ENCODE measurements at regions not wholly inside any gene's neighbourhood (a gene's known extent, or its start where the extent isn't known, plus 50 kb on each side); places are given as distances from the start of the nearest gene placed in this dataset.

DNA sequence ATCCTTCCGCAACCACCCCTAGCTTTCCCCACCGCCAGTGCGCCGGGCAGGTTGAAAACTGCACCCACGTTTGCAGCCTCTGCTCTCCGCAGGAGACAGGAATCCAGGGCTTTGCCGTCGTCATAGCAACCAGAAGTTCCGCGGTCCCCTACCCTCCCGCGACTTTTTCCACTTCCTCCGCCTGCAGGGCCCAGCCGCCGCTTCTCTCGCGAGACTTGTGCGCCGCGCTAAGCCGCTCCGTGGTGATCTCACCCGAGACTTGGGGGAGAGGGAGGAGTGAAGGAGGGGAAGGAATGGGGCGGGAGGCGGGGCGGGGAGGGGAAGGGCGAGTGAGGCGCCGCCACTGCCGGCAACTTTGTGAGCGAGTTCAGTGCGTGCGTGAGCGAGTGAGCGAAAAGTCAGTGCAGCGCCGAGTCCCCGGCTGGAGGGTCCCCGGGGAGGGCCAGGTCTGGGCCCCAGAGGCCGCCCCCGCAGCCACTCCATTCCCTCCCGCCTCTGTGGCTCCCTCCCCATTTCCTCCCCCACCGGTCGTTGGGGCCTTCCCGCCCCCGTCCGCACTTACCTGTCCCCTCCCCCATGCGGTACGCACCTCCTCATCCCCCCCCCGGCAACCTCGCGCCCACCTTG lies 413.0 kb downstream of the PCNX1 start, which contains the start of gene SIPA1L1:
Gene SIPA1L1, plus strand, starts transcription at position 370 of the 627 bp plus-strand sequence.
- Histone ChIP-seq H2AFZ (ENCODE audit: low read depth, low read length) (peak within 1 kb of the TSS; percentile 42), H4K20me1 (ENCODE audit: insufficient read depth) (no peaks in the 10 kb centered on the region), H3K9me3 (ENCODE audit: low read length) (no peaks in the 10 kb centered on the region), H3K27me3 (ENCODE audit: insufficient read depth, low read depth, low read length) (no peaks in the 10 kb centered on the region), H3K79me2 (replicated peaks; ENCODE audit: insufficient read depth, low read length) (peaks cover 14% of the 10 kb centered on the region), H3K27ac (ENCODE audit: low read length) (peak within 1 kb of the TSS; percentile 56), H3K9ac (ENCODE audit: low read length) (peak within 1 kb of the TSS; percentile 75), H3K9me2 (ENCODE audit: insufficient read depth, low read length) (no peaks in the 10 kb centered on the region), H3K36me3 (ENCODE audit: insufficient read depth, low read length) (no peaks in the 10 kb centered on the region), H3F3A (ENCODE audit: insufficient read depth, low read length, poor library complexity, severe bottlenecking) (no peaks in the 10 kb centered on the region), H3K4me3 (ENCODE audit: low read length) (peak within 1 kb of the TSS; percentile 83), H3K4me2 (ENCODE audit: low read length) (peak within 1 kb of the TSS; percentile 60)
- peak; percentile 63 for TF ChIP-seq TAF1 (IDR thresholded peaks at IDR 0.05; ENCODE audit: low read depth)
- TF ChIP-seq SMC3 (conservative IDR thresholded peaks at IDR 0.05; ENCODE audit: poor library complexity), result no peak
- TF ChIP-seq, protein P1, sequence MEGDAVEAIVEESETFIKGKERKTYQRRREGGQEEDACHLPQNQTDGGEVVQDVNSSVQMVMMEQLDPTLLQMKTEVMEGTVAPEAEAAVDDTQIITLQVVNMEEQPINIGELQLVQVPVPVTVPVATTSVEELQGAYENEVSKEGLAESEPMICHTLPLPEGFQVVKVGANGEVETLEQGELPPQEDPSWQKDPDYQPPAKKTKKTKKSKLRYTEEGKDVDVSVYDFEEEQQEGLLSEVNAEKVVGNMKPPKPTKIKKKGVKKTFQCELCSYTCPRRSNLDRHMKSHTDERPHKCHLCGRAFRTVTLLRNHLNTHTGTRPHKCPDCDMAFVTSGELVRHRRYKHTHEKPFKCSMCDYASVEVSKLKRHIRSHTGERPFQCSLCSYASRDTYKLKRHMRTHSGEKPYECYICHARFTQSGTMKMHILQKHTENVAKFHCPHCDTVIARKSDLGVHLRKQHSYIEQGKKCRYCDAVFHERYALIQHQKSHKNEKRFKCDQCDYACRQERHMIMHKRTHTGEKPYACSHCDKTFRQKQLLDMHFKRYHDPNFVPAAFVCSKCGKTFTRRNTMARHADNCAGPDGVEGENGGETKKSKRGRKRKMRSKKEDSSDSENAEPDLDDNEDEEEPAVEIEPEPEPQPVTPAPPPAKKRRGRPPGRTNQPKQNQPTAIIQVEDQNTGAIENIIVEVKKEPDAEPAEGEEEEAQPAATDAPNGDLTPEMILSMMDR (IDR thresholded peaks at IDR 0.05; ENCODE audit: poor library complexity, severe bottlenecking), result peak; percentile 31
- TF ChIP-seq, protein P2, sequence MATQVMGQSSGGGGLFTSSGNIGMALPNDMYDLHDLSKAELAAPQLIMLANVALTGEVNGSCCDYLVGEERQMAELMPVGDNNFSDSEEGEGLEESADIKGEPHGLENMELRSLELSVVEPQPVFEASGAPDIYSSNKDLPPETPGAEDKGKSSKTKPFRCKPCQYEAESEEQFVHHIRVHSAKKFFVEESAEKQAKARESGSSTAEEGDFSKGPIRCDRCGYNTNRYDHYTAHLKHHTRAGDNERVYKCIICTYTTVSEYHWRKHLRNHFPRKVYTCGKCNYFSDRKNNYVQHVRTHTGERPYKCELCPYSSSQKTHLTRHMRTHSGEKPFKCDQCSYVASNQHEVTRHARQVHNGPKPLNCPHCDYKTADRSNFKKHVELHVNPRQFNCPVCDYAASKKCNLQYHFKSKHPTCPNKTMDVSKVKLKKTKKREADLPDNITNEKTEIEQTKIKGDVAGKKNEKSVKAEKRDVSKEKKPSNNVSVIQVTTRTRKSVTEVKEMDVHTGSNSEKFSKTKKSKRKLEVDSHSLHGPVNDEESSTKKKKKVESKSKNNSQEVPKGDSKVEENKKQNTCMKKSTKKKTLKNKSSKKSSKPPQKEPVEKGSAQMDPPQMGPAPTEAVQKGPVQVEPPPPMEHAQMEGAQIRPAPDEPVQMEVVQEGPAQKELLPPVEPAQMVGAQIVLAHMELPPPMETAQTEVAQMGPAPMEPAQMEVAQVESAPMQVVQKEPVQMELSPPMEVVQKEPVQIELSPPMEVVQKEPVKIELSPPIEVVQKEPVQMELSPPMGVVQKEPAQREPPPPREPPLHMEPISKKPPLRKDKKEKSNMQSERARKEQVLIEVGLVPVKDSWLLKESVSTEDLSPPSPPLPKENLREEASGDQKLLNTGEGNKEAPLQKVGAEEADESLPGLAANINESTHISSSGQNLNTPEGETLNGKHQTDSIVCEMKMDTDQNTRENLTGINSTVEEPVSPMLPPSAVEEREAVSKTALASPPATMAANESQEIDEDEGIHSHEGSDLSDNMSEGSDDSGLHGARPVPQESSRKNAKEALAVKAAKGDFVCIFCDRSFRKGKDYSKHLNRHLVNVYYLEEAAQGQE (IDR thresholded peaks at IDR 0.05; ENCODE audit: borderline replicate concordance), result peak; percentile 24
- no peak for TF ChIP-seq RAD21 (conservative IDR thresholded peaks at IDR 0.05)
- peak; percentile 42 for TF ChIP-seq EP300 (conservative IDR thresholded peaks at IDR 0.05; ENCODE audit: poor library complexity, severe bottlenecking)
- TF ChIP-seq MXI1 (conservative IDR thresholded peaks at IDR 0.05; ENCODE audit: poor library complexity, severe bottlenecking), result peak; percentile 93
- no peak for TF ChIP-seq EZH2 (IDR thresholded peaks at IDR 0.05; ENCODE audit: borderline replicate concordance, insufficient read depth, low read length, poor library complexity, severe bottlenecking)
- TF ChIP-seq POLR2AphosphoS5 (IDR thresholded peaks at IDR 0.05), result peak; percentile 74

- no peaks in the 10 kb centered on the region for H3F3A ChIP-seq (ENCODE audit: insufficient read depth, low read length, poor library complexity, severe bottlenecking)
- peaks cover 14% of the 10 kb centered on the region for H3K79me2 ChIP-seq (replicated peaks; ENCODE audit: insufficient read depth, low read length)
- no peaks in the 10 kb centered on the region for H3K9me3 ChIP-seq (ENCODE audit: low read length)
- H3K27ac ChIP-seq (ENCODE audit: low read length), result peak overlapping the region; percentile 56
- no peaks in the 10 kb centered on the region for H3K27me3 ChIP-seq (ENCODE audit: insufficient read depth, low read depth, low read length)
- H3K4me3 ChIP-seq (ENCODE audit: low read length), result peak overlapping the region; percentile 83
- TF ChIP-seq, protein P1 (IDR thresholded peaks at IDR 0.05; ENCODE audit: poor library complexity, severe bottlenecking), result no peak
- peak; percentile 17 for TF ChIP-seq SMC3 (conservative IDR thresholded peaks at IDR 0.05; ENCODE audit: poor library complexity)
- no peaks in the 10 kb centered on the region for H3K36me3 ChIP-seq (ENCODE audit: insufficient read depth, low read length)
- peak overlapping the region; percentile 75 for H3K9ac ChIP-seq (ENCODE audit: low read length)
- H2AFZ ChIP-seq (ENCODE audit: low read depth, low read length), result peak overlapping the region; percentile 42
- no peaks in the 10 kb centered on the region for H4K20me1 ChIP-seq (ENCODE audit: insufficient read depth)
- H3K4me2 ChIP-seq (ENCODE audit: low read length), result peak overlapping the region; percentile 50
- H3K9me2 ChIP-seq (ENCODE audit: insufficient read depth, low read length), result no peaks in the 10 kb centered on the region
These were observed 413.7 kb downstream of the PCNX1 start for GRCh38 chr14:71320734-71321573.
